ENCODE measurements at regions not wholly inside any gene's neighbourhood (a gene's known extent, or its start where the extent isn't known, plus 50 kb on each side); places are given as distances from the start of the nearest gene placed in this dataset.

DNA sequence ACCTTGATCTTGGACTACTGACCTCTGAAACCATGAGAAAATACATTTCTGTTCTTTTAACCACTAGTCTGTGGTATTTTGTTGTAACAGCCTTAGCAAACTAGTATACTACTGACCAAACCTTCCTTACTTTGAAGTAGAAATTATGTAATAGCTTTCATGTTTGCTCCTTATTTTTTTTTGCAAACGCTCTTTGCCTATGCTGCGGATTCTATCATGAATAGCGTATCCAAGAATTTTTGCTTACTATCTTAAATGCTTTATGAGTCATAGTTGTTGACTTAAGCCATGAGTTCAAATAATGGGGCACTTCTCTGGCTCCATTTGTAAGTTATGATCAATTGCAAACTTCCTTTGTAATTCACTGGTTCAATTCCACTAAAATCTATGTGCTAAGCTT, 154.8 kb upstream of the CYLC2 start:
- TF ChIP-seq, protein P1, sequence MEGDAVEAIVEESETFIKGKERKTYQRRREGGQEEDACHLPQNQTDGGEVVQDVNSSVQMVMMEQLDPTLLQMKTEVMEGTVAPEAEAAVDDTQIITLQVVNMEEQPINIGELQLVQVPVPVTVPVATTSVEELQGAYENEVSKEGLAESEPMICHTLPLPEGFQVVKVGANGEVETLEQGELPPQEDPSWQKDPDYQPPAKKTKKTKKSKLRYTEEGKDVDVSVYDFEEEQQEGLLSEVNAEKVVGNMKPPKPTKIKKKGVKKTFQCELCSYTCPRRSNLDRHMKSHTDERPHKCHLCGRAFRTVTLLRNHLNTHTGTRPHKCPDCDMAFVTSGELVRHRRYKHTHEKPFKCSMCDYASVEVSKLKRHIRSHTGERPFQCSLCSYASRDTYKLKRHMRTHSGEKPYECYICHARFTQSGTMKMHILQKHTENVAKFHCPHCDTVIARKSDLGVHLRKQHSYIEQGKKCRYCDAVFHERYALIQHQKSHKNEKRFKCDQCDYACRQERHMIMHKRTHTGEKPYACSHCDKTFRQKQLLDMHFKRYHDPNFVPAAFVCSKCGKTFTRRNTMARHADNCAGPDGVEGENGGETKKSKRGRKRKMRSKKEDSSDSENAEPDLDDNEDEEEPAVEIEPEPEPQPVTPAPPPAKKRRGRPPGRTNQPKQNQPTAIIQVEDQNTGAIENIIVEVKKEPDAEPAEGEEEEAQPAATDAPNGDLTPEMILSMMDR (IDR thresholded peaks at IDR 0.05) = no peak
- no peak for TF ChIP-seq POLR2A (IDR thresholded peaks at IDR 0.05)

Data from thyroid gland (tissue), 4 donors.